GM12878 (cell line): ENCODE measurements at regions not wholly inside any gene's neighbourhood (a gene's known extent, or its start where the extent isn't known, plus 50 kb on each side); places are given as distances from the start of the nearest gene placed in this dataset.

ENCODE experiments used
- ATAC-seq: fragments of 200-7000 bp; cut with Tn5 transposase; 3 replicates; pipeline ENCODE4 v1.9.1; 2020; ENCODE audit warnings: mild to moderate bottlenecking, moderate library complexity
- BruUV-seq: library from RNA; stranded (reverse); fragments of 400-500 nt; replicated peaks from 2 replicates; lab custom pipeline; 2021; lab: Mats Ljungman, UMichigan
- CTCF ChIA-PET: fragments of 300-600 bp; sonication (Branson Sonifier 250); formaldehyde crosslinking; extraction: SDS; loops from one replicate; lab custom pipeline; 2021; ENCODE audit warnings: inconsistent platforms; lab: Yijun Ruan, JAX
- POLR2A ChIA-PET: fragments of 350-600 bp; formaldehyde crosslinking; extraction: SDS; loops from one replicate; lab custom pipeline; 2021; ENCODE audit warnings: inconsistent platforms; lab: Charles Lee
- RAD21 ChIA-PET: fragments of 300-600 bp; sonication (Branson Sonifier 250); formaldehyde crosslinking; loops from one replicate; lab custom pipeline; 2023; ENCODE audit warnings: antibody characterized with exemption; ENCODE audit not compliant: unreplicated experiment; lab: Charles Lee
- SMC1A ChIA-PET: fragments of 300-600 bp; sonication (Branson Sonifier 250); formaldehyde crosslinking; loops from one replicate; lab custom pipeline; 2023; ENCODE audit not compliant: unreplicated experiment, uncharacterized antibody; lab: Charles Lee
- DNase-seq: peaks from one replicate; pipeline ENCODE4 v3.0.0-alpha.2; 2011; ENCODE audit warnings: low read depth, low spot score
- FAIRE-seq: peaks from 3 replicates; lab custom pipeline; 2011; peaks lifted over from hg19 to GRCh38; lab: Jason Lieb, UNC
- H2AFZ ChIP-seq: 2 replicates; pipeline ENCODE4 v1.6.0; 2011; ENCODE audit warnings: low read depth, low read length, control low read depth; ENCODE audit not compliant: control insufficient read depth
- H3K27ac ChIP-seq: 2 replicates; pipeline ENCODE4 v1.5.1; 2011; ENCODE audit warnings: control low read depth; ENCODE audit not compliant: control insufficient read depth, insufficient read depth
- H3K27me3 ChIP-seq, 2 experiments: replicated peaks in 1 of 2; 2 replicates each; pipeline versions ENCODE4 v1.6.0 to v1.6.1; 2011; ENCODE audit warnings: low read length in 1 of 2; ENCODE audit not compliant: control insufficient read depth in 2 of 2, insufficient read depth in 2 of 2
- H3K36me3 ChIP-seq, 2 experiments: 2 replicates each; pipeline ENCODE4 v1.5.1; 2011; ENCODE audit warnings: low read length in 1 of 2; ENCODE audit not compliant: control insufficient read depth in 2 of 2, insufficient read depth in 2 of 2
- H3K4me1 ChIP-seq: 2 replicates; pipeline ENCODE4 v1.6.1; 2011; ENCODE audit warnings: mild to moderate bottlenecking, low read length, moderate library complexity, mixed read lengths; ENCODE audit not compliant: control insufficient read depth, insufficient read depth
- H3K4me2 ChIP-seq: 2 replicates; pipeline ENCODE4 v1.6.0; 2011; ENCODE audit warnings: control low read depth; ENCODE audit not compliant: control insufficient read depth, insufficient read depth
- H3K4me3 ChIP-seq: fragments of 200-600 bp; sonication (generic); 2 replicates; pipeline ENCODE4 v1.5.1; 2016
- H3K79me2 ChIP-seq: 2 replicates; pipeline ENCODE4 v1.6.0; 2011; ENCODE audit warnings: low read length; ENCODE audit not compliant: control insufficient read depth, insufficient read depth
- H3K9ac ChIP-seq: 2 replicates; pipeline ENCODE4 v1.8.0; 2011; ENCODE audit warnings: low read length, control low read depth, mixed read lengths; ENCODE audit not compliant: control insufficient read depth, insufficient read depth
- H3K9me3 ChIP-seq: replicated peaks from 3 replicates; pipeline ENCODE4 v1.5.1; 2011; ENCODE audit warnings: mild to moderate bottlenecking, low read length; ENCODE audit not compliant: control insufficient read depth, insufficient read depth
- H4K20me1 ChIP-seq: 2 replicates; pipeline ENCODE4 v1.6.0; 2011; ENCODE audit not compliant: control insufficient read depth, insufficient read depth
- BHLHE40 ChIP-seq, 2 experiments: fragments of 450-650 bp in 1 of 2; IDR thresholded peaks; 2 replicates each; pipeline ENCODE4 v1.6.1; 2011 to 2017; ENCODE audit warnings: low read depth in 2 of 2, borderline replicate concordance in 1 of 2, improper control_type of control experiment in 1 of 2, low read length in 1 of 2, mild to moderate bottlenecking in 1 of 2
- CHD1 ChIP-seq: IDR thresholded peaks from 2 replicates; pipeline ENCODE4 v1.6.1; 2012; ENCODE audit warnings: low read depth, low read length, improper control_type of control experiment
- EGR1 ChIP-seq, 2 experiments: IDR thresholded peaks; 1 replicate in 1 of 2; 2 replicates in 1 of 2; pipeline ENCODE4 v1.6.1; 2011 to 2012; ENCODE audit warnings: low read depth in 2 of 2, low read length in 2 of 2, borderline replicate concordance in 1 of 2, mild to moderate bottlenecking in 1 of 2, moderate library complexity in 1 of 2
- IKZF2 ChIP-seq, 2 experiments: fragments of 450-650 bp; IDR thresholded peaks; 2 replicates each; pipeline ENCODE4 v1.6.1; 2017; ENCODE audit warnings: mild to moderate bottlenecking in 2 of 2, moderate library complexity in 2 of 2
- NFIC ChIP-seq: IDR thresholded peaks from 2 replicates; pipeline ENCODE4 v1.6.1; 2012; ENCODE audit warnings: low read depth, mild to moderate bottlenecking, inconsistent platforms, low read length, moderate library complexity
- NR2F1 ChIP-seq: fragments of 450-650 bp; conservative IDR thresholded peaks from 2 replicates; pipeline ENCODE4 v1.6.1; 2017; ENCODE audit warnings: mild to moderate bottlenecking
- SMAD5 ChIP-seq: IDR thresholded peaks from 2 replicates; pipeline ENCODE4 v1.6.1; 2016; ENCODE audit warnings: antibody characterized with exemption, low read depth
- WRNIP1 ChIP-seq: IDR thresholded peaks from 2 replicates; pipeline ENCODE4 v1.6.1; 2011; ENCODE audit warnings: low read depth, low read length, improper control_type of control experiment, borderline replicate concordance
- ZBED1 ChIP-seq: IDR thresholded peaks from 2 replicates; pipeline ENCODE4 v1.6.1; 2016; ENCODE audit warnings: borderline replicate concordance
- WGBS: methylation state at CpG from one replicate; pipeline ENCODE4 v1.1.6; 2016; ENCODE audit warnings: low lambda C conversion rate; ENCODE audit not compliant: insufficient replicate concordance, insufficient coverage; ENCODE audit errors: missing lambda C conversion rate; 5-methylcytosine and 5-hydroxymethylcytosine counted together
- in situ Hi-C: fragments of 300-500 bp; cut with MboI; formaldehyde crosslinking; loops from 9 replicates; pipeline ENCODE4 v1.14.3; 2018; ENCODE audit warnings: mixed read lengths
- intact Hi-C: fragments of 100-400 bp; cut with micrococcal nuclease; formaldehyde crosslinking; loops from one replicate; pipeline ENCODE4 v1.14.2; 2022; ENCODE audit not compliant: unreplicated experiment
- TF ChIP-seq, protein P1 (sequence below): IDR thresholded peaks from 2 replicates; pipeline ENCODE4 v1.6.1; 2012; ENCODE audit warnings: low read length, inconsistent platforms
- TF ChIP-seq, protein P2 (sequence below): fragments of 450-650 bp; IDR thresholded peaks from 2 replicates; pipeline ENCODE4 v1.6.1; 2017; ENCODE audit warnings: mild to moderate bottlenecking
- TF ChIP-seq, protein P3 (sequence below): fragments of 450-650 bp; IDR thresholded peaks from 2 replicates; pipeline ENCODE4 v1.6.1; 2016; ENCODE audit warnings: mild to moderate bottlenecking, moderate library complexity, borderline replicate concordance

DNA sequence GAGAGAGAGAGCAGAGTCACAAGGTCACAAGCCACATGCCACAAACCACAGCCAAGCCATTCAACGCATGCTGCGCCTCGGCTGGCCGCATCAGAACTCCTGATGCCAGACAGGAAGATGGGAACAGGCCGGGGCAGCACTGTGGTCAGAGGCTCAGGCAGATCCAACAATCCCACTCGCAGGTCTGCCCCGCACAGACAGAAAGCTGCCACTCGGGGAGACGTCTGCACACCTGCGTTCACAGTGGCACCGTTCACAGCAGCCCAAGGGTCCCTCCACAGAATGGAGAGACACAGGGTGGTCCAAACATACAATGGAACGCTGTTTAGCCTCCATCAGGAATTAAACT lies 408.8 kb downstream of the CTTN start:
- no TSS peak for BruUV-seq
- Histone ChIP-seq H4K20me1 (no peaks in the 10 kb centered on the region), H2AFZ (no peak overlapping the region), H3K27ac (no peak overlapping the region), H3K27me3 (no peaks in the 10 kb centered on the region; a peak in 1 of 4 replicates), H3K9ac (no peak overlapping the region), H3K4me3 (no peak overlapping the region), H3K79me2 (no peaks in the 10 kb centered on the region), H3K4me2 (no peak overlapping the region), H3K4me1 (no peaks in the 10 kb centered on the region), H3K9me3 (no peaks in the 10 kb centered on the region), H3K36me3 (no peaks in the 10 kb centered on the region)
- 52% methylated on average over 12 of the region's 12 CpGs for WGBS
- TF ChIP-seq CHD1 (no peak), EGR1 (IDR thresholded peaks at IDR 0.05; ENCODE audit: borderline replicate concordance in 1 of 2, low read depth in 2 of 2, low read length in 2 of 2) (no peak), NFIC (no peak), NR2F1 (no peak), ZBED1 (no peak), IKZF2 (IDR thresholded peaks at IDR 0.05) (no peak), WRNIP1 (no peak), BHLHE40 (IDR thresholded peaks at IDR 0.05; ENCODE audit: borderline replicate concordance in 1 of 2, low read depth in 2 of 2, low read length in 1 of 2) (no peak), SMAD5 (no peak)
- TF ChIP-seq, protein P1, sequence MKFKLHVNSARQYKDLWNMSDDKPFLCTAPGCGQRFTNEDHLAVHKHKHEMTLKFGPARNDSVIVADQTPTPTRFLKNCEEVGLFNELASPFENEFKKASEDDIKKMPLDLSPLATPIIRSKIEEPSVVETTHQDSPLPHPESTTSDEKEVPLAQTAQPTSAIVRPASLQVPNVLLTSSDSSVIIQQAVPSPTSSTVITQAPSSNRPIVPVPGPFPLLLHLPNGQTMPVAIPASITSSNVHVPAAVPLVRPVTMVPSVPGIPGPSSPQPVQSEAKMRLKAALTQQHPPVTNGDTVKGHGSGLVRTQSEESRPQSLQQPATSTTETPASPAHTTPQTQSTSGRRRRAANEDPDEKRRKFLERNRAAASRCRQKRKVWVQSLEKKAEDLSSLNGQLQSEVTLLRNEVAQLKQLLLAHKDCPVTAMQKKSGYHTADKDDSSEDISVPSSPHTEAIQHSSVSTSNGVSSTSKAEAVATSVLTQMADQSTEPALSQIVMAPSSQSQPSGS, result no peak
- TF ChIP-seq, protein P2, sequence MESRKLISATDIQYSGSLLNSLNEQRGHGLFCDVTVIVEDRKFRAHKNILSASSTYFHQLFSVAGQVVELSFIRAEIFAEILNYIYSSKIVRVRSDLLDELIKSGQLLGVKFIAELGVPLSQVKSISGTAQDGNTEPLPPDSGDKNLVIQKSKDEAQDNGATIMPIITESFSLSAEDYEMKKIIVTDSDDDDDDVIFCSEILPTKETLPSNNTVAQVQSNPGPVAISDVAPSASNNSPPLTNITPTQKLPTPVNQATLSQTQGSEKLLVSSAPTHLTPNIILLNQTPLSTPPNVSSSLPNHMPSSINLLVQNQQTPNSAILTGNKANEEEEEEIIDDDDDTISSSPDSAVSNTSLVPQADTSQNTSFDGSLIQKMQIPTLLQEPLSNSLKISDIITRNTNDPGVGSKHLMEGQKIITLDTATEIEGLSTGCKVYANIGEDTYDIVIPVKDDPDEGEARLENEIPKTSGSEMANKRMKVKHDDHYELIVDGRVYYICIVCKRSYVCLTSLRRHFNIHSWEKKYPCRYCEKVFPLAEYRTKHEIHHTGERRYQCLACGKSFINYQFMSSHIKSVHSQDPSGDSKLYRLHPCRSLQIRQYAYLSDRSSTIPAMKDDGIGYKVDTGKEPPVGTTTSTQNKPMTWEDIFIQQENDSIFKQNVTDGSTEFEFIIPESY, result no peak
- TF ChIP-seq, protein P3, sequence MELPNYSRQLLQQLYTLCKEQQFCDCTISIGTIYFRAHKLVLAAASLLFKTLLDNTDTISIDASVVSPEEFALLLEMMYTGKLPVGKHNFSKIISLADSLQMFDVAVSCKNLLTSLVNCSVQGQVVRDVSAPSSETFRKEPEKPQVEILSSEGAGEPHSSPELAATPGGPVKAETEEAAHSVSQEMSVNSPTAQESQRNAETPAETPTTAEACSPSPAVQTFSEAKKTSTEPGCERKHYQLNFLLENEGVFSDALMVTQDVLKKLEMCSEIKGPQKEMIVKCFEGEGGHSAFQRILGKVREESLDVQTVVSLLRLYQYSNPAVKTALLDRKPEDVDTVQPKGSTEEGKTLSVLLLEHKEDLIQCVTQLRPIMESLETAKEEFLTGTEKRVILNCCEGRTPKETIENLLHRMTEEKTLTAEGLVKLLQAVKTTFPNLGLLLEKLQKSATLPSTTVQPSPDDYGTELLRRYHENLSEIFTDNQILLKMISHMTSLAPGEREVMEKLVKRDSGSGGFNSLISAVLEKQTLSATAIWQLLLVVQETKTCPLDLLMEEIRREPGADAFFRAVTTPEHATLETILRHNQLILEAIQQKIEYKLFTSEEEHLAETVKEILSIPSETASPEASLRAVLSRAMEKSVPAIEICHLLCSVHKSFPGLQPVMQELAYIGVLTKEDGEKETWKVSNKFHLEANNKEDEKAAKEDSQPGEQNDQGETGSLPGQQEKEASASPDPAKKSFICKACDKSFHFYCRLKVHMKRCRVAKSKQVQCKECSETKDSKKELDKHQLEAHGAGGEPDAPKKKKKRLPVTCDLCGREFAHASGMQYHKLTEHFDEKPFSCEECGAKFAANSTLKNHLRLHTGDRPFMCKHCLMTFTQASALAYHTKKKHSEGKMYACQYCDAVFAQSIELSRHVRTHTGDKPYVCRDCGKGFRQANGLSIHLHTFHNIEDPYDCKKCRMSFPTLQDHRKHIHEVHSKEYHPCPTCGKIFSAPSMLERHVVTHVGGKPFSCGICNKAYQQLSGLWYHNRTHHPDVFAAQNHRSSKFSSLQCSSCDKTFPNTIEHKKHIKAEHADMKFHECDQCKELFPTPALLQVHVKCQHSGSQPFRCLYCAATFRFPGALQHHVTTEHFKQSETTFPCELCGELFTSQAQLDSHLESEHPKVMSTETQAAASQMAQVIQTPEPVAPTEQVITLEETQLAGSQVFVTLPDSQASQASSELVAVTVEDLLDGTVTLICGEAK, result no peak
- intact Hi-C loops, result no loop called here
- ATAC-seq (no peak), FAIRE-seq (no peak), DNase-seq (no peak)
- ChIA-PET SMC1A (no interaction called here), CTCF (no interaction called here), RAD21 (no interaction called here), POLR2A (no interaction called here)
- in situ Hi-C loops, result no loop called here
